ENCODE measurements at regions not wholly inside any gene's neighbourhood (a gene's known extent, or its start where the extent isn't known, plus 50 kb on each side); places are given as distances from the start of the nearest gene placed in this dataset.

DNA sequence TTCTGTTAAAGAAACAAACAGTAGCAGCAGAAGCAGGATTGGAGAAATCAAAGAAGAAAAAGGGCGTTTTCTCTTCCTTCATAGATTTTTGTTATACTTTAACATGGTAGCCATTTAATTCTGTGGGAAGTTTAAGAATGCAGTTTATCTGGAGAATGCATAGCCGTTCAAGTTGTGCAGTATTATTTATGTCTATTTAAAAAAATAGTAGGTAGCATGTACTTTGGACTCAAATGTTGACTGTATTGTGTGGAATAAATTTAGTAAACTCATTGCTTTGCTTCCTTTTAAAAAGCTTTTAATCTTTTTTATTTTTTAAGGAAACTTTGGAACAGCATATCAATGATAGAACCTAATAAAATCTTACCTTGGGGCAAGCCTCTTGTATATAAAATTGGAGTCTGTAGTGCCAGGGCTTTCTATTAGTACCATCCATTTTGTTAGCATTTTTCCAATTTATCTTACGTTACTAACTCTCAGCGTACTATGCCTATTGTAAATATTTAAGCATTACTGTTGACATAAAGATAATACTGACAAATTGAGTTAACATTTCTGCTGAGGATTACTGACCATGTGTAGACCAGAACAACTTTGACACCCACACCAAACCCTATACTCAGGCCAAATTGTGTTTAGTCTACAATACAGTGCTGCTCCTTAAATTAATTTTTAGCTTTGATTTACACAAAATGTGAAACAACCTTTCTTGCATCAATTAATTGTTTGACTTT is 291.1 kb downstream of the NNT start:
- no peak overlapping the region for H3K27ac ChIP-seq
- TF ChIP-seq, protein P1, sequence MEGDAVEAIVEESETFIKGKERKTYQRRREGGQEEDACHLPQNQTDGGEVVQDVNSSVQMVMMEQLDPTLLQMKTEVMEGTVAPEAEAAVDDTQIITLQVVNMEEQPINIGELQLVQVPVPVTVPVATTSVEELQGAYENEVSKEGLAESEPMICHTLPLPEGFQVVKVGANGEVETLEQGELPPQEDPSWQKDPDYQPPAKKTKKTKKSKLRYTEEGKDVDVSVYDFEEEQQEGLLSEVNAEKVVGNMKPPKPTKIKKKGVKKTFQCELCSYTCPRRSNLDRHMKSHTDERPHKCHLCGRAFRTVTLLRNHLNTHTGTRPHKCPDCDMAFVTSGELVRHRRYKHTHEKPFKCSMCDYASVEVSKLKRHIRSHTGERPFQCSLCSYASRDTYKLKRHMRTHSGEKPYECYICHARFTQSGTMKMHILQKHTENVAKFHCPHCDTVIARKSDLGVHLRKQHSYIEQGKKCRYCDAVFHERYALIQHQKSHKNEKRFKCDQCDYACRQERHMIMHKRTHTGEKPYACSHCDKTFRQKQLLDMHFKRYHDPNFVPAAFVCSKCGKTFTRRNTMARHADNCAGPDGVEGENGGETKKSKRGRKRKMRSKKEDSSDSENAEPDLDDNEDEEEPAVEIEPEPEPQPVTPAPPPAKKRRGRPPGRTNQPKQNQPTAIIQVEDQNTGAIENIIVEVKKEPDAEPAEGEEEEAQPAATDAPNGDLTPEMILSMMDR (IDR thresholded peaks at IDR 0.05 in 8 of 11, conservative IDR thresholded peaks at IDR 0.05 in 3 of 11), result no peak
- no peak for TF ChIP-seq POLR2AphosphoS5 (IDR thresholded peaks at IDR 0.05)
- H3K27me3 ChIP-seq (replicated peaks in 1 of 7), result no peaks in the 10 kb centered on the region
- no peaks in the 10 kb centered on the region for H3K4me1 ChIP-seq
- H3K4me3 ChIP-seq, result no peak overlapping the region
- 67 to 79% (median 73%) methylated on average over 4 of the region's 4 CpGs for WGBS, 5 donors
- intact Hi-C loops (cut with DNase I; ENCODE audit: low total_unique reads), result no loop called here
- no peak for DNase-seq
- no peaks in the 10 kb centered on the region for H3K9me3 ChIP-seq
- no peaks in the 10 kb centered on the region for H3K36me3 ChIP-seq

DNA sequence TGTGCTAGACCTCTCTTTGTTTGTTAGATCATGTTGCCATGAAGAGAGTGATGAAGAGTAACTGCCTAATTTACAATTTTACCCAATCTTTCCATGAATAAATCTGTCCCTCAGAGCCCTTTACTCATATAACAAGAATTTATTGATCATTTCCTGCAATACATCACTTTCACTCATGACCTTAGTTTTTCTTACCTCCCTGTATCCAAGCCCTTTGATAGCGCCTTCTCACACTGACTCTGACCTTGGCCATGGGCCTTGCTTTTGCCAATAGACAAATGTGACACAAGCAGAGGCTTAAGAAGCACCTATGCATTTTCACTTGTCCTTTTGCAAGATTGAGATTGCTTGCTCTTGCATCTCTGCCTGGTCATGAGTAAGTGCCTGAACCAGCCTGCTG is 288.1 kb downstream of the NNT start:
- no peaks in the 10 kb centered on the region for H3K36me3 ChIP-seq

DNA sequence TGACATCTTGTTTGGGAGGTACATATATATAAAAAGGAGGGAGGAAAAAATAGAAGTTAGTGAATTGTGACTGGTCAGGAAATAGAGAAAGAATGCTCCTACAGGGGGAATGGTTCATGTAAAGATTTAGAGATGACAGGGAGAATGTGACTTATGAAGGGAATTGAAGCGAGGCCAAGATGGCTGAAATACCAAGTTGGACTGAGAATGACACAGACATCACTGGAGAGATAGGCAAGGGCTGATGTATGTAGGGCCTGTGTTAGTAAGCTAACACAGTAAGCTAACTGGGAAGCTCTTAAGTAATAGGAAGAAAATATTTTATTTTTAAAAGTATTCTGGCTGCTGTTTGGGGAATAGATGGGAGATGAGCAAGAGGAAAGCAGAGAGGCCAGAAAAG is 286.3 kb downstream of the NNT start:
- TF ChIP-seq, protein P1 (IDR thresholded peaks at IDR 0.05 in 8 of 11, conservative IDR thresholded peaks at IDR 0.05 in 3 of 11), result no peak
- TF ChIP-seq POLR2AphosphoS5 (IDR thresholded peaks at IDR 0.05), result no peak
- no peak for TF ChIP-seq POLR2A (IDR thresholded peaks at IDR 0.05)
- Histone ChIP-seq H3K9me3 (no peaks in the 10 kb centered on the region), H3K4me3 (no peak overlapping the region), H3K27me3 (replicated peaks in 1 of 7) (no peaks in the 10 kb centered on the region), H3K36me3 (no peaks in the 10 kb centered on the region), H3K27ac (no peak overlapping the region), H3K4me1 (no peaks in the 10 kb centered on the region)
- WGBS, 5 donors, result 44 to 74% (median 57%) methylated on average over 1 of the region's 1 CpG
- no peak for DNase-seq
- intact Hi-C loops (cut with DNase I; ENCODE audit: low total_unique reads), result no loop called here

More for the DNA sequence above, 288.1 kb downstream of the NNT start:
- H3K4me1 ChIP-seq, result no peaks in the 10 kb centered on the region
- WGBS, 5 donors, result 35 to 85% (median 78%) methylated on average over 1 of the region's 1 CpG
- intact Hi-C loops (cut with DNase I; ENCODE audit: low total_unique reads), result no loop called here
- H3K27ac ChIP-seq, result no peak overlapping the region
- H3K27me3 ChIP-seq (replicated peaks in 1 of 7), result no peaks in the 10 kb centered on the region
- TF ChIP-seq POLR2A (IDR thresholded peaks at IDR 0.05), result no peak
- no peak for TF ChIP-seq POLR2AphosphoS5 (IDR thresholded peaks at IDR 0.05)
- TF ChIP-seq, protein P1 (IDR thresholded peaks at IDR 0.05 in 8 of 11, conservative IDR thresholded peaks at IDR 0.05 in 3 of 11), result no peak
- H3K4me3 ChIP-seq, result no peak overlapping the region
- H3K9me3 ChIP-seq, result no peaks in the 10 kb centered on the region
- no peak for DNase-seq

DNA sequence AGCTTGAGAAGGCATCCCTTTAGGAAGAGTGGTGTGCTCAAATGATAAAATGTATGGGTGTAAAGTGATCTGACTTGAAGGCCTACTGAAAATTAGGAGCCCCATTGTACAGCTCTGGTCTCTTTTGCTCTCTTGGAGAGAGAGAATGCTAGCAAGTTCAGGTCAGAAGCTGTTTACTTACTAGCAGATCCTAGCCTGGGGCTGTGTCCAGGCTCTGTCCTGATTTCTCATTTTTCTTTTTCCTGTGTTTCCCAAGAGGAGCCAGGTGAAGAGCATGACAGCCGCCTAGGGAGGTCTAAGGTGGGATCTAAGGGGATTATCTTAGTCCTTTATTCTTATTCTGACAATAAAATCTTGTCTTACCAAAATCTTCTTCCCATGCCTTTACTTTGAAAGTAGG is 272.8 kb downstream of the NNT start:
- no peak for DNase-seq
- Histone ChIP-seq H3K27me3 (replicated peaks in 1 of 7) (no peaks in the 10 kb centered on the region), H3K4me3 (no peak overlapping the region), H3K36me3 (no peaks in the 10 kb centered on the region), H3K9me3 (no peaks in the 10 kb centered on the region), H3K27ac (no peak overlapping the region), H3K4me1 (no peaks in the 10 kb centered on the region)
- intact Hi-C loops (cut with DNase I; ENCODE audit: low total_unique reads), result no loop called here
- no peak for TF ChIP-seq POLR2A (IDR thresholded peaks at IDR 0.05)
- TF ChIP-seq POLR2AphosphoS5 (IDR thresholded peaks at IDR 0.05), result no peak
- TF ChIP-seq, protein P1 (IDR thresholded peaks at IDR 0.05 in 8 of 11, conservative IDR thresholded peaks at IDR 0.05 in 3 of 11), result no peak
- 69 to 81% (median 75%) methylated on average over 1 of the region's 1 CpG for WGBS, 5 donors

Data from spleen (tissue), 11 donors.